SK-N-MC (cell line): ENCODE measurements at regions not wholly inside any gene's neighbourhood (a gene's known extent, or its start where the extent isn't known, plus 50 kb on each side); places are given as distances from the start of the nearest gene placed in this dataset.

Experiments
- EZH2 ChIP-seq: fragments of 200-600 bp; sonication (generic); IDR thresholded peaks from one replicate; pipeline ENCODE4 v1.6.1; 2017; ENCODE audit warnings: antibody characterized with exemption
- FOXP2 ChIP-seq: optimal IDR thresholded peaks from 2 replicates; pipeline ENCODE3; 2011; ENCODE audit warnings: mild to moderate bottlenecking, moderate library complexity; ENCODE audit not compliant: insufficient read depth; ENCODE audit errors: extremely low read length, control extremely low read depth
- POLR2AphosphoS5 ChIP-seq: IDR thresholded peaks from 2 replicates; pipeline ENCODE4 v1.6.1; 2012; ENCODE audit warnings: mild to moderate bottlenecking, low read depth, low read length, borderline replicate concordance

- TF ChIP-seq POLR2AphosphoS5 (no peak), EZH2 (no peak), FOXP2 (no peak)
These were observed 186.6 kb upstream of the BDNF start for GRCh38 chr11:27886857-27887256.
